ENCODE measurements at regions not wholly inside any gene's neighbourhood (a gene's known extent, or its start where the extent isn't known, plus 50 kb on each side); places are given as distances from the start of the nearest gene placed in this dataset.

- 37 to 46% (median 43%) methylated on average over 1 of the region's 1 CpG for WGBS, 4 donors
- Histone ChIP-seq H3K36me3 (replicated peaks in 1 of 2) (no peaks in the 10 kb centered on the region), H3K9me3 (replicated peaks in 1 of 3) (no peaks in the 10 kb centered on the region), H3K27me3 (no peaks in the 10 kb centered on the region), H3K4me3 (no peak overlapping the region), H3K27ac (no peak overlapping the region), H3K4me1 (replicated peaks in 1 of 2) (no peaks in the 10 kb centered on the region)
- TF ChIP-seq, protein P1, sequence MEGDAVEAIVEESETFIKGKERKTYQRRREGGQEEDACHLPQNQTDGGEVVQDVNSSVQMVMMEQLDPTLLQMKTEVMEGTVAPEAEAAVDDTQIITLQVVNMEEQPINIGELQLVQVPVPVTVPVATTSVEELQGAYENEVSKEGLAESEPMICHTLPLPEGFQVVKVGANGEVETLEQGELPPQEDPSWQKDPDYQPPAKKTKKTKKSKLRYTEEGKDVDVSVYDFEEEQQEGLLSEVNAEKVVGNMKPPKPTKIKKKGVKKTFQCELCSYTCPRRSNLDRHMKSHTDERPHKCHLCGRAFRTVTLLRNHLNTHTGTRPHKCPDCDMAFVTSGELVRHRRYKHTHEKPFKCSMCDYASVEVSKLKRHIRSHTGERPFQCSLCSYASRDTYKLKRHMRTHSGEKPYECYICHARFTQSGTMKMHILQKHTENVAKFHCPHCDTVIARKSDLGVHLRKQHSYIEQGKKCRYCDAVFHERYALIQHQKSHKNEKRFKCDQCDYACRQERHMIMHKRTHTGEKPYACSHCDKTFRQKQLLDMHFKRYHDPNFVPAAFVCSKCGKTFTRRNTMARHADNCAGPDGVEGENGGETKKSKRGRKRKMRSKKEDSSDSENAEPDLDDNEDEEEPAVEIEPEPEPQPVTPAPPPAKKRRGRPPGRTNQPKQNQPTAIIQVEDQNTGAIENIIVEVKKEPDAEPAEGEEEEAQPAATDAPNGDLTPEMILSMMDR (IDR thresholded peaks at IDR 0.05) = no peak
- no peak for TF ChIP-seq POLR2A (IDR thresholded peaks at IDR 0.05)
- DNase-seq = no peak
- intact Hi-C loops (cut with DNase I) = no loop called here
These were observed 368.0 kb downstream of the GBA3 start for GRCh38 chr4:23060776-23061175.

DNA sequence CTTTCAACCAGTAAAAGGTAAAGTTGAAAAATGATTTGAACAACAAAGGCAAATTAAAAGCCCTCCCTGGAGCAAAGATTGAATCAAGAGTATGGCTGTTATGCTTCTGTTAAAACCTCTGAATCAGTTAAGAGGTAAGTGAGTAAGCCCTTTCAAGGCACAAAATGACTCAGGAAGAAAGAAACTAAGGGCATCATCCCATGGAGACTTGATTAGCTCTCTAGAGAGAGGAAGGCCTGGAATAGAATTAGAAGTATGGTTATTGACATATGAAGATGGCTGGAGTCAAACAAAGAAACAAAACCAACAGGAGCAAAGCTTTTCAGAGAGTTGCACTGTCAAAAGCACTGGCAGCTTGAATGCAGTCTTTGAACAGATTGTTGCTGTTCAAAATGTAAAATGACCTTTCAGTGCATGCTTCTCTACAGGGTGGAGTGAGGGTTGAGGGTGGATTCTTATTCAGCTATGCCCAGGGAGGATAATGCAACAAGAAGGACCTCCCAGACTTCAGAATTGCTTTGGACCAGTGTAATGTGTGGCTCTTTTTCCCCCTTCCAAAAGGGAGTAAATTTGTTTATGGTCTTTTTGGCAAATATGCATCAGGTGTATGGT is 365.5 kb downstream of the GBA3 start:
- H3K27ac ChIP-seq = no peak overlapping the region
- no peaks in the 10 kb centered on the region for H3K4me1 ChIP-seq (replicated peaks in 1 of 2)
- intact Hi-C loops (cut with DNase I) = no loop called here
- H3K27me3 ChIP-seq = no peaks in the 10 kb centered on the region
- TF ChIP-seq, protein P1 (IDR thresholded peaks at IDR 0.05) = no peak
- TF ChIP-seq POLR2A (IDR thresholded peaks at IDR 0.05) = no peak
- no peak overlapping the region for H3K4me3 ChIP-seq
- DNase-seq = no peak
- no peaks in the 10 kb centered on the region for H3K9me3 ChIP-seq (replicated peaks in 1 of 3)
- no peaks in the 10 kb centered on the region for H3K36me3 ChIP-seq (replicated peaks in 1 of 2)

- DNase-seq = no peak
- Histone ChIP-seq H3K36me3 (replicated peaks in 1 of 2) (no peaks in the 10 kb centered on the region), H3K4me3 (no peak overlapping the region), H3K27ac (no peak overlapping the region), H3K4me1 (replicated peaks in 1 of 2) (no peaks in the 10 kb centered on the region), H3K9me3 (replicated peaks in 1 of 3) (no peaks in the 10 kb centered on the region), H3K27me3 (no peaks in the 10 kb centered on the region)
- TF ChIP-seq, protein P1 (IDR thresholded peaks at IDR 0.05) = no peak
- TF ChIP-seq POLR2A (IDR thresholded peaks at IDR 0.05) = no peak
- intact Hi-C loops (cut with DNase I) = no loop called here
These were observed 348.8 kb downstream of the GBA3 start for GRCh38 chr4:23041501-23041900.

- intact Hi-C loops (cut with DNase I) = no loop called here
- 89 to 95% (median 91%) methylated on average over 1 of the region's 1 CpG for WGBS, 4 donors
- TF ChIP-seq POLR2A (IDR thresholded peaks at IDR 0.05) = no peak
- TF ChIP-seq, protein P1 (IDR thresholded peaks at IDR 0.05) = no peak
These were observed 347.8 kb downstream of the GBA3 start for GRCh38 chr4:23040539-23040938.

More at GRCh38 chr4:23040539-23040938, 347.8 kb downstream of the GBA3 start:
- Histone ChIP-seq H3K36me3 (replicated peaks in 1 of 2) (no peaks in the 10 kb centered on the region), H3K9me3 (replicated peaks in 1 of 3) (no peaks in the 10 kb centered on the region), H3K4me3 (no peak overlapping the region), H3K4me1 (replicated peaks in 1 of 2) (no peaks in the 10 kb centered on the region), H3K27me3 (no peaks in the 10 kb centered on the region), H3K27ac (no peak overlapping the region)
- DNase-seq = no peak
